Parathyroid adenoma (tissue), 2 donors: ENCODE measurements at regions not wholly inside any gene's neighbourhood (a gene's known extent, or its start where the extent isn't known, plus 50 kb on each side); places are given as distances from the start of the nearest gene placed in this dataset.
"Not testable (repeated sequence)": the region's sequence is repeated elsewhere in the genome, so short reads cannot be mapped to it uniquely, and the experiment has no call there.

Experiments used
- H2AFZ ChIP-seq: fragments of 300-600 bp; sonication (generic); one replicate; pipeline ENCODE4 v1.7.0; 2017; ENCODE audit warnings: antibody characterized with exemption, mild to moderate bottlenecking
- H3K27ac ChIP-seq: fragments of 300-600 bp; sonication (generic); one replicate; pipeline ENCODE4 v1.7.0; 2017
- H3K27me3 ChIP-seq: fragments of 300-600 bp; sonication (generic); one replicate; pipeline ENCODE4 v1.7.0; 2017; ENCODE audit warnings: low read length; ENCODE audit not compliant: control insufficient read depth, insufficient read depth
- H3K36me3 ChIP-seq: fragments of 300-600 bp; sonication (generic); one replicate; pipeline ENCODE4 v1.7.0; 2017; ENCODE audit warnings: low read length; ENCODE audit not compliant: control insufficient read depth, insufficient read depth
- H3K4me1 ChIP-seq: fragments of 300-600 bp; sonication (generic); one replicate; pipeline ENCODE4 v1.7.0; 2017; ENCODE audit warnings: control low read depth
- H3K4me2 ChIP-seq: fragments of 300-600 bp; sonication (generic); one replicate; pipeline ENCODE4 v1.7.0; 2017; ENCODE audit warnings: low read length
- H3K4me3 ChIP-seq: fragments of 300-600 bp; sonication (generic); one replicate; pipeline ENCODE4 v1.7.0; 2017; ENCODE audit warnings: low read depth, low read length
- H3K79me2 ChIP-seq: fragments of 300-600 bp; sonication (generic); one replicate; pipeline ENCODE4 v1.7.0; 2017; ENCODE audit warnings: control low read depth
- H3K9ac ChIP-seq: fragments of 300-600 bp; sonication (generic); one replicate; pipeline ENCODE4 v1.7.0; 2017; ENCODE audit warnings: mild to moderate bottlenecking
- H3K9me3 ChIP-seq: fragments of 300-600 bp; sonication (generic); one replicate; pipeline ENCODE4 v1.7.0; 2017; ENCODE audit warnings: low read length; ENCODE audit not compliant: control insufficient read depth
- TF ChIP-seq, protein P1 (sequence below): fragments of 300-600 bp; sonication (generic); IDR thresholded peaks from one replicate; pipeline ENCODE4 v1.7.0; 2017; ENCODE audit warnings: antibody characterized with exemption, mild to moderate bottlenecking
- donor health status: primary hyperparathyroidism.

DNA sequence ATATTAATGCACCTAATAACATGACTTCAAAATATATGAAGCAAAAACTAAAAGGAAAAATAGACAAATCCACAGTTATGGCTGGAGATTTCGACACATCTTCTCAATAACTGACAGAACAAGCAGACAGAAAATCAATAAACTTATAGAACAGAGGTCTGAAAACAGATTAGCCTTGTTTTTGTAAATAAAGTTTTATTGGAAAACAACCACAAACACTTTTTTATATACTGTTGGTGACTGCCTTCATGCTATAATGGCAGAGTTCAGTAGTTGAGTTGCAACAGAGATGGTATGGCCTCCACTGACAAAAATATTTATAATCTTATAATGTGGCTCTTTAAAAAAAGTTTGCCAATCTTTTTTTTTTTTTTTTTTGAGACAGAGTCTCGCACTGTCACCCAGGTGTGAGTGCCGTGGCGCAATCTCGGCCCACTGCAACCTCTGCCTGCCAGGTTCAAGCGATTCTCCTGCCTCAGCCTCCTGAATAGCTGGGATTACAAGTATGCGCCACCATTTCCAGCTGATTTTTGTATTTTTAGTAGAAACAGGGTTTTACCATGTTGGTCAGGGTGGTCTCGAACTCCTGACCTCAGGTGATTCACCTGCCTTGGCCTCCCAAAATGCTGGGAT lies 52.2 kb upstream of the GATA2 start:
- H3K9me3 ChIP-seq = no peaks in the 10 kb centered on the region
- no peak overlapping the region for H3K9ac ChIP-seq
- no peaks in the 10 kb centered on the region for H3K36me3 ChIP-seq
- H3K4me1 ChIP-seq = no peaks in the 10 kb centered on the region
- H3K4me2 ChIP-seq = no peak overlapping the region
- no peaks in the 10 kb centered on the region for H3K27me3 ChIP-seq
- no peak overlapping the region for H3K27ac ChIP-seq
- H2AFZ ChIP-seq = no peak overlapping the region
- no peaks in the 10 kb centered on the region for H3K79me2 ChIP-seq
- no peak overlapping the region for H3K4me3 ChIP-seq
- TF ChIP-seq, protein P1, sequence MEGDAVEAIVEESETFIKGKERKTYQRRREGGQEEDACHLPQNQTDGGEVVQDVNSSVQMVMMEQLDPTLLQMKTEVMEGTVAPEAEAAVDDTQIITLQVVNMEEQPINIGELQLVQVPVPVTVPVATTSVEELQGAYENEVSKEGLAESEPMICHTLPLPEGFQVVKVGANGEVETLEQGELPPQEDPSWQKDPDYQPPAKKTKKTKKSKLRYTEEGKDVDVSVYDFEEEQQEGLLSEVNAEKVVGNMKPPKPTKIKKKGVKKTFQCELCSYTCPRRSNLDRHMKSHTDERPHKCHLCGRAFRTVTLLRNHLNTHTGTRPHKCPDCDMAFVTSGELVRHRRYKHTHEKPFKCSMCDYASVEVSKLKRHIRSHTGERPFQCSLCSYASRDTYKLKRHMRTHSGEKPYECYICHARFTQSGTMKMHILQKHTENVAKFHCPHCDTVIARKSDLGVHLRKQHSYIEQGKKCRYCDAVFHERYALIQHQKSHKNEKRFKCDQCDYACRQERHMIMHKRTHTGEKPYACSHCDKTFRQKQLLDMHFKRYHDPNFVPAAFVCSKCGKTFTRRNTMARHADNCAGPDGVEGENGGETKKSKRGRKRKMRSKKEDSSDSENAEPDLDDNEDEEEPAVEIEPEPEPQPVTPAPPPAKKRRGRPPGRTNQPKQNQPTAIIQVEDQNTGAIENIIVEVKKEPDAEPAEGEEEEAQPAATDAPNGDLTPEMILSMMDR = no peak

DNA sequence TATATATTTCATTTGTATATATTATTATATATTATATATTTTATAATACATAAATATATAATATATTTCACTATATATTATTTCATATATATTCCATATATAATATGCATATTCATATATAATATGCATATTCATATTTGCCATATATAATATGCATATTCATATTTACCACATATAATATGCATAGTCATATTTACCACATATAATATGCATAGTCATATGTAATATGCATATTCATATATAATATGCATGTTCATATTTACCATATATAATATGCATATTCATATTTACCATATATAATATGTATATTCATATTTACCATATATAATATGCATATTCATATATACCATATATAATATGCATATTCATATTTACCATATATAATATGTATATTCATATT lies 51.2 kb upstream of the GATA2 start:
- Histone ChIP-seq H3K4me2 (no peak overlapping the region), H3K27ac (no peak overlapping the region), H3K4me3 (no peak overlapping the region), H3K79me2 (no peaks in the 10 kb centered on the region), H3K9ac (no peak overlapping the region), H3K36me3 (no peaks in the 10 kb centered on the region), H3K27me3 (no peaks in the 10 kb centered on the region), H3K4me1 (no peaks in the 10 kb centered on the region), H2AFZ (no peak overlapping the region), H3K9me3 (no peaks in the 10 kb centered on the region)
- TF ChIP-seq, protein P1 = no peak

DNA sequence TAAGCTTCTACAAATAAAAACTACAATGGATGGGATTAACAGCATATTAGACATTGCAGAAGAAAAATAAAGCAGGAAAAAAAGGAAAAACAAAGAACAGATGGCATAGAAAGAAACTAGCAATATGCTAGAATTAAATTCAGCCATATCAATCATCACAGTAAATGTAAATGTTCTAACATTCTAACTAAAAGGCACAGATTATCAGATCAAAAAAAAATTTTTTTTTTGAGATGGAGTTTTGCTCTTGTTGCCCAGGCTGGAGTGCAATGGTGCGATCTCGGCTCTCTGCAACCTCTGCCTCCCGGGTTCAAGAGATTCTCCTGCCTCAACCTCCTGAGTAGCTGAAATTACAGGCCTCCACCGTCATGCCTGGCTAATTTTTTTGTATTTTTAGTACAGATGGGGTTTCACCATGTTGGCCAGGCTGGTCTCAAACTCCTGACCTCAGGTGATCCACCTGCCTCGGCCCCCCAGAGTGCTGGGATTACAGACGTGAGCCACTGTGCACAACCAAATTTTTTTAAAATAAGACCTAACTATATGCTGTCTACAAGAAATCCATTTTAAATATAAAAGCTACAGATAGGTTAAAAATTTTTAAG lies 50.7 kb upstream of the GATA2 start:
- H3K4me1 ChIP-seq, H3K9me3 ChIP-seq, H3K79me2 ChIP-seq, H3K4me2 ChIP-seq, H2AFZ ChIP-seq, H3K4me3 ChIP-seq, H3K27me3 ChIP-seq, H3K9ac ChIP-seq, H3K36me3 ChIP-seq, H3K27ac ChIP-seq: not testable (repeated sequence)
